Body of pancreas (tissue), 4 donors: ENCODE measurements at regions not wholly inside any gene's neighbourhood (a gene's known extent, or its start where the extent isn't known, plus 50 kb on each side); places are given as distances from the start of the nearest gene placed in this dataset.

Experiments
- ATAC-seq: fragments of 150-250 bp; one replicate; pipeline ENCODE4 v1.9.1; 2016
- DNase-seq, 4 donors: peaks; one replicate each; pipeline ENCODE4 v3.0.0-alpha.2; 2019
- H3K27ac ChIP-seq, 4 donors: fragments of 200-600 bp; sonication (generic); 1 replicate in 3 of 4; 2 replicates in 1 of 4; pipeline versions ENCODE4 v1.5.1 to v1.6.1; 2016 to 2019; ENCODE audit warnings: mild to moderate bottlenecking in 1 of 4, mixed read lengths in 1 of 4, moderate library complexity in 1 of 4
- H3K27me3 ChIP-seq, 2 donors: fragments of 200-600 bp; sonication (generic); one replicate each; pipeline ENCODE4 v1.6.0; 2016; ENCODE audit warnings: mild to moderate bottlenecking in 1 of 2
- H3K36me3 ChIP-seq, 2 donors: fragments of 200-600 bp; sonication (generic); replicated peaks in 1 of 2; 2 replicates each; pipeline ENCODE4 v1.5.1; 2016; ENCODE audit warnings: low read depth in 2 of 2; ENCODE audit not compliant: insufficient read depth in 1 of 2
- H3K4me1 ChIP-seq: fragments of 200-600 bp; sonication (generic); one replicate; pipeline ENCODE4 v1.6.0; 2016
- H3K4me3 ChIP-seq, 2 donors: fragments of 200-600 bp; sonication (generic); 1 replicate in 1 of 2; 2 replicates in 1 of 2; pipeline ENCODE4 v1.5.1; 2016 to 2019
- H3K9me3 ChIP-seq, 3 donors: fragments of 200-600 bp; sonication (generic); 1 replicate in 2 of 3; 2 replicates in 1 of 3; pipeline ENCODE4 v1.5.1; 2016
- POLR2A ChIP-seq, 3 donors: fragments of 450-650 bp; IDR thresholded peaks; one replicate each; pipeline ENCODE4 v1.6.1; 2016; ENCODE audit warnings: antibody characterized with exemption in 3 of 3, mild to moderate bottlenecking in 2 of 3
- whole genome bisulfite sequencing, 2 donors: methylation state at CpG; one replicate each; pipeline ENCODE4 v1.1.5; 2017; 5-methylcytosine and 5-hydroxymethylcytosine counted together
- intact Hi-C: fragments of 100-400 bp; cut with DNase I; formaldehyde crosslinking; loops from one replicate; pipeline ENCODE4 v1.15.1; 2023
- TF ChIP-seq, protein P1 (sequence below), 7 experiments: fragments of 450-650 bp in 4 of 7; fragments of 200-600 bp in 3 of 7; sonication (generic) in 3 of 7; IDR thresholded peaks; one replicate each; pipeline ENCODE4 v1.5.1; 2016 to 2019; ENCODE audit warnings: antibody characterized with exemption in 7 of 7

- Histone ChIP-seq H3K9me3 (no peaks in the 10 kb centered on the region), H3K27me3 (no peaks in the 10 kb centered on the region), H3K4me1 (peaks cover 56% of the 10 kb centered on the region), H3K27ac (no peak overlapping the region), H3K4me3 (no peak overlapping the region), H3K36me3 (no peaks in the 10 kb centered on the region)
- DNase-seq (no peak), ATAC-seq (no peak)
- 88 to 95% methylated on average over 2 of the region's 2 CpGs for WGBS, 2 donors
- TF ChIP-seq, protein P1, sequence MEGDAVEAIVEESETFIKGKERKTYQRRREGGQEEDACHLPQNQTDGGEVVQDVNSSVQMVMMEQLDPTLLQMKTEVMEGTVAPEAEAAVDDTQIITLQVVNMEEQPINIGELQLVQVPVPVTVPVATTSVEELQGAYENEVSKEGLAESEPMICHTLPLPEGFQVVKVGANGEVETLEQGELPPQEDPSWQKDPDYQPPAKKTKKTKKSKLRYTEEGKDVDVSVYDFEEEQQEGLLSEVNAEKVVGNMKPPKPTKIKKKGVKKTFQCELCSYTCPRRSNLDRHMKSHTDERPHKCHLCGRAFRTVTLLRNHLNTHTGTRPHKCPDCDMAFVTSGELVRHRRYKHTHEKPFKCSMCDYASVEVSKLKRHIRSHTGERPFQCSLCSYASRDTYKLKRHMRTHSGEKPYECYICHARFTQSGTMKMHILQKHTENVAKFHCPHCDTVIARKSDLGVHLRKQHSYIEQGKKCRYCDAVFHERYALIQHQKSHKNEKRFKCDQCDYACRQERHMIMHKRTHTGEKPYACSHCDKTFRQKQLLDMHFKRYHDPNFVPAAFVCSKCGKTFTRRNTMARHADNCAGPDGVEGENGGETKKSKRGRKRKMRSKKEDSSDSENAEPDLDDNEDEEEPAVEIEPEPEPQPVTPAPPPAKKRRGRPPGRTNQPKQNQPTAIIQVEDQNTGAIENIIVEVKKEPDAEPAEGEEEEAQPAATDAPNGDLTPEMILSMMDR (IDR thresholded peaks at IDR 0.05): no peak
- TF ChIP-seq POLR2A (IDR thresholded peaks at IDR 0.05): no peak
- intact Hi-C loops: no loop called here
Observed at GRCh38 chr5:124885490-124885889, 139.1 kb upstream of the ZNF608 start.

GRCh38 chr5:124887223-124887622, 140.8 kb upstream of the ZNF608 start:
- H3K36me3 ChIP-seq: no peaks in the 10 kb centered on the region
- H3K27me3 ChIP-seq: no peaks in the 10 kb centered on the region
- no peaks in the 10 kb centered on the region for H3K9me3 ChIP-seq
- H3K4me1 ChIP-seq: peaks cover 56% of the 10 kb centered on the region
- ATAC-seq: peak; percentile 49
- 25 to 37% methylated on average over 2 of the region's 2 CpGs for WGBS, 2 donors
- H3K27ac ChIP-seq: peak overlapping the region; percentile 39 to 96 (median 91)
- peak in 3 of 4 donors; percentile 29 to 40 (median 30) for DNase-seq
- intact Hi-C loops: no loop called here
- H3K4me3 ChIP-seq: no peak overlapping the region
- TF ChIP-seq, protein P1 (IDR thresholded peaks at IDR 0.05): no peak
- TF ChIP-seq POLR2A (IDR thresholded peaks at IDR 0.05): no peak

DNA sequence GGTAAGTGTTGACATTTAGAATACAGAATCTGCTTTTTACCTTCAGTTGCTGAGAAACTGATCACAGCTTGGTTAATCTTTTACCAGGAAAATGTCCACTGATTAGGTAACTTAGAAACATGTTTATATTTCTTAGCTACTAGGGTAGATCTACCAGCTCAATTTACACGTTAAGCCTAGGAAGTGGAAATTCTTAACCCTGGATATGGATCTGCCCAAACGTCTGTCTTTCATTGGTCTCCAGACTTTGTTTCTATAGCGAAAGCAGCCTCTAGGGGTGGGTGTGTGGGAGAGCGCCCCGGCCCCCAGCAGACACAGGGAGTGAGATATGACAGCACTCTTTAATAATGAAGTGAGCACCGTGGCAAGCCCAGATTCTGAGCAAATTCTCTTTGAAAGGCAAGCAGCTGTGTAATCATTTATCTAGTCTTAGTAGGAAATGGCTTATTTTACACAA, 141.6 kb upstream of the ZNF608 start:
- peak; percentile 96 for ATAC-seq
- Histone ChIP-seq H3K27ac (peak overlapping the region; percentile 88 to 96 (median 91)), H3K4me1 (peaks cover 56% of the 10 kb centered on the region), H3K9me3 (no peaks in the 10 kb centered on the region), H3K27me3 (no peaks in the 10 kb centered on the region), H3K36me3 (no peaks in the 10 kb centered on the region), H3K4me3 (no peak overlapping the region)
- intact Hi-C loops: no loop called here
- peak; percentile 26 to 56 (median 52) for DNase-seq
- 5 to 16% methylated on average over 6 of the region's 6 CpGs for WGBS, 2 donors
- TF ChIP-seq, protein P1 (IDR thresholded peaks at IDR 0.05): peak in 4 of 7 experiments; percentile 27 to 38 (median 32)
- peak in 2 of 3 donors; percentile 35 to 64 for TF ChIP-seq POLR2A (IDR thresholded peaks at IDR 0.05)

GRCh38 chr5:124888622-124889485, 142.4 kb upstream of the ZNF608 start:
- DNase-seq (no peak), ATAC-seq (no peak)
- WGBS, 2 donors: 38 to 44% methylated on average over 6 of the region's 6 CpGs
- peak overlapping the region; percentile 88 to 96 (median 91) for H3K27ac ChIP-seq
- H3K4me1 ChIP-seq: peaks cover 51% of the 10 kb centered on the region
- TF ChIP-seq, protein P1 (IDR thresholded peaks at IDR 0.05): no peak
- TF ChIP-seq POLR2A (IDR thresholded peaks at IDR 0.05): no peak
- no peak overlapping the region for H3K4me3 ChIP-seq
- H3K36me3 ChIP-seq: no peaks in the 10 kb centered on the region
- no peaks in the 10 kb centered on the region for H3K9me3 ChIP-seq
- intact Hi-C loops: no loop called here
- H3K27me3 ChIP-seq: no peaks in the 10 kb centered on the region
